ENCODE measurements at regions not wholly inside any gene's neighbourhood (a gene's known extent, or its start where the extent isn't known, plus 50 kb on each side); places are given as distances from the start of the nearest gene placed in this dataset.

DNA sequence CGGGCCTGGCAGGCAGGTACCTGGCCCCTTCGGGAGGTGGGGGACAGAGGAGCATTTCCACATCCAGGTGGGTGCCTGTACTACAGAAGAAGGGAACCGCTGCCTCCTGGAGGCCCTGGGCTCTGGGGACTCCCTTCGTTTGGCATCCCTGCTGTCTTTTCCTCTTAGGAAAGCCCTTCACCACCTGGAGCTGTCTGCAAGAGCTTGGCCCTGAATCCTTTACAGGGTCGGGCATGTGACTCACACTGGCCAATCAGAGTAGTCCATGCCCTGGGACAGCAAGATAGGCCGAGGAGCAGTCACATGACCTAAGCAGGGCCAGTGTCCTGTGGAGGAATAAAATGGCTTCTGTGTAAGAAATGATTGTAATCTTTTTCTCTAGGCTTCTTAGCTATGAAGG, 224.9 kb downstream of the ANKRD60 start:
- no peak for DNase-seq (ENCODE audit: low read depth)

DNA sequence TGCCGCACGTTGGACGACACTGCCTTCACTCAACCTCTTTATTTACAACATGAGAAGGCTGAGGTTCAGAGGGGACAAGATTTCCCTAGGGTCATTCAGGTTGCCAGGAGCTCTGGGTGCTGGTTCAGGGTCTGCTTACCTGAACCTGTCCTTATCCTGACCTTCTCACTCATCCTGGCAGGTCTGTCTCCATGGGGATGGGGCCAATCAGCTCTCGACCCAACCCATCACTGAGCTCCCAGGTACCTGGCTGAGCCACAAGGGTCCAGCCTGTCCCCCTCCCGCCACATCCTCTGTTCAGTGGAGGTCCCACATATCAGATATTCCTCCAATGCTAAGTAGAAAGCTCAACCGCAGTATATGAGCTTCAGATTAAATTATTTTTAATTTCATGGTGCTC, 225.6 kb downstream of the ANKRD60 start:
- no peak for DNase-seq (ENCODE audit: low read depth)

- DNase-seq (ENCODE audit: low read depth): no peak
Observed at GRCh38 chr20:58001946-58002345, 226.5 kb downstream of the ANKRD60 start.

DNA sequence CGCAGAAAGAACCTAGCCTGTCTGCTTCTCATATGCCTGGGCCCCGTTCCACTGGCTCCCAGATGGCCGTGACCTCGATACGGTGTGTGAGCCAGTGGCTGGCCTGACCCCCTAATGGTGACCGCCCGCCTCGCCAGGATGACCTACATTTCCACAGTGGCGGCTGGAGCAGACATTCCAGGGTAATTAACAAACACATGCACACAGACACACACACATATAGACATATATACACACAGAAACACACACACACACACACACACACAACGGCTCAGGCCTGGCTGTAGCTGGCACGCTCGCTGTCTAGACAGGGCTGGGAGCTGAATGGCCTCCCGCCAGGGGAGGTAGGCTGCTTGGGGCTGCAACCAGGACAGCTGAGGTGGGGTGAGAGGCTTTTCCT, 227.1 kb downstream of the ANKRD60 start:
- no peak for DNase-seq (ENCODE audit: low read depth)

DNA sequence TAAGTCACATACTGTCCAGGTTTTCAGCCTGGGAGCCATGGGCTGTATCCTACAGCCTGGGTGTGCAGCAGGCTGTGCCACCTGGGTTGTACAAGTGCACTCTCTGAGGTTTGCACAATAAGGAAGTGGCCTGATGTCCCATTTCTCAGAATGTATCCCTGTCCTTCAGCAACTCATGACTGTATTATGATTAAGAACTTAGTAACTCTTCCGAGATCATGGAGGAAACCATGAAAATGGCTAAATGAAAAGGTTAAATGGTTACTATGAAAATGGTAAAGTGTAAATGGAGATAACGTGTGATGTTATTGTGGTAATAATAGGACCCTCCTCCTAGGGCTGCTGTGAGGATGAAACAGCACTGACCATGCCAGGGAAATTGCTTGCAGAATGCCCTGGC, 227.6 kb downstream of the ANKRD60 start:
- no peak for DNase-seq (ENCODE audit: low read depth)

GRCh38 chr20:57999465-58000111, 228.9 kb downstream of the ANKRD60 start:
- no peak for DNase-seq (ENCODE audit: low read depth)

GRCh38 chr20:57998981-57999464, 229.4 kb downstream of the ANKRD60 start:
- DNase-seq (ENCODE audit: low read depth): no peak

GRCh38 chr20:57998276-57998675, 230.2 kb downstream of the ANKRD60 start:
- no peak for DNase-seq (ENCODE audit: low read depth)

- DNase-seq (ENCODE audit: low read depth): peak; percentile 47
Observed at GRCh38 chr20:57996936-57997890, 231.2 kb downstream of the ANKRD60 start.

GRCh38 chr20:57996465-57996864, 232.0 kb downstream of the ANKRD60 start:
- DNase-seq (ENCODE audit: low read depth): no peak

DNA sequence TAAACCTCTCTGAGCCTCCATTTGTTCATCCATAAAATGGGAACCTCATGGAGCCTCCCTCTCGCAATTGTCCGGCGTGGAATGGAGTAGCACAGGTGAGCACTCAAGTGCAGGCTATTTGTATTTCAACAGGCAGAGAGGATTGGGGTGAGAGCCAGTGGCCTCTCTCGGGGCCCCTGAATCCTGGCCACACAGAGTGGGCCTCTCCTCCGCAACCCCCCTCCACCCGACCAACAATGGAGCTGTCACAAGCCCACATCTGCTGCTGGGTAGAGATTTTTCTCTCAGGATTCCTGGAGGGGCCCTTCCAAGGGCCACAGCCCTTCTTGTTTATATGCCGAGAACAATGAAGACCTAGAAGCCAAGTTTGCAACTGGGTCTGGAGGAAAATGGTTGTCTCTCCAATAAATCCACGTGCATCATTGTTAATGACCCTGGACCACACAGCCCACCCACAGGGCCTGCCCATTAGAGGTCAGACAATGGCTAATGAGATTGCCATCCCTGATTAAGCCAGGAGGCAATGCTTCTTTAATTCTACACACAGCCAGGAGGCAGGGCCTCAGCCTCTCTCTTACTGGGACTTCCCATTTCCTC, 233.0 kb downstream of the ANKRD60 start:
- DNase-seq (ENCODE audit: low read depth): no peak

DNA sequence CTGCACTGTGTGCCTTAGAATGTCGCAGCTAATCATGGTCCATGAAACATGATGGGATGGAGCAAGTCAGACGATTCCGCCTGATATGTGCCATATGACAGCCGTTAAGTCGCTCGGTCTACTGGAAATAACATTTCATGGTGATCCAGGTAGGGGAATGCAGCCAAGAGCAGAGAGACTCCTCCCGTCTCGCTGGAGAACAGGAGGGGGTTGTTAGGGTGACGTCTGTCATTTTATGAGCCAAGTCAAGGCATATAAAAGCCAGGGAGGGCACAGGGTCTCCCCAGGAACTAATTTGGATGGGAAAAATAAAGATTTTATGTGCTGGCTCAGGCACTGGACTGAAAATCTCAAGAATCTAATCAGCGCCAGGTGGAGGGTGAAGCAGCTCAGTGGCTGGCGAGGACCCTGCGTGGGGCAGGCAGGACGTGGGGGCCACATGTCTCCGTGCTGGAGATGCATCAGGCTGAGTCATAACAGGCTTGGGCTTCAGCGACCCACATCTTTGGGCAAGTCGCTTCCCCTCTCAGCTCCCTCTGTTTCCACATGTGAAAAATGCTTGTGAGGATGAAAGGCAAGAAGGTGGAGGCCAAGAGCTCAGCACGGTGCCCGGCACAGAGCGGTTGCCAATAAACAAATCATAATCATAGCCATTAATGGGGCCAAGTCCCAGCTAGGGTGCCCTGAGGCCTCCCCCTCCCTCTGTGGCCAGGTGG, 234.6 kb downstream of the ANKRD60 start:
- DNase-seq (ENCODE audit: low read depth): no peak

DNA sequence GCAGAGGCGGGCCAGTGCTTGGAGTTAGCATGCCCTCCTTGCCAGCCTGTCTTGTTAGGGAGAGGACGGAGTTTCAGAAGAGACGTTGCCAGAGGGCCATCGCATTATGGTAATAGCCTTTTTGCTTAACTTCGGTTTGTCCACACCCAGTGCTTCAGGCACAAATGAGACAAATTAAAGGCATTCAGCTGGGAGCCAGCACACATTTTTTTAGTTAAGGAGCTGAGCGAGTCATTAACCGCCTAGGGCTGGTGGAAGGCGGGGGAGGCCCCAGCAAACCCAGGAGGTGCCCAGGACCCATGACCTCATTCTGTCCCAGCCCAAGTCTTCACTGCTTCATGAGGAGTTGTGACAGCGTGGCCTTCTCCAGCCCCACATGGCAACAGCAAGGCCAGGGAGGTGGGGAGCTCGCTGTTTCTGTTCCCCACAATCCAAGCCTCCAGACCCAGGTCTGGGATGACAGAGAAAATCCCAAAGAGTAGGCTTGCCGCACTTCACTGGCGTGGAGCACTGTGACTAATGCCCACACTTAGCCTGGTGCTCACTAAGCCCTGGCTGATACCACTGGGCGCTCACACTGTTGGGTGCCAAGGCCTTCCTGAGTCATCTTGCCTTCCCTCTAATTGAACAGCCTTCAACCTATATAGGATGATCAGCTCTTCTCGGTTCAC, 237.1 kb downstream of the ANKRD60 start:
- peak; percentile 40 for DNase-seq (ENCODE audit: low read depth)

DNA sequence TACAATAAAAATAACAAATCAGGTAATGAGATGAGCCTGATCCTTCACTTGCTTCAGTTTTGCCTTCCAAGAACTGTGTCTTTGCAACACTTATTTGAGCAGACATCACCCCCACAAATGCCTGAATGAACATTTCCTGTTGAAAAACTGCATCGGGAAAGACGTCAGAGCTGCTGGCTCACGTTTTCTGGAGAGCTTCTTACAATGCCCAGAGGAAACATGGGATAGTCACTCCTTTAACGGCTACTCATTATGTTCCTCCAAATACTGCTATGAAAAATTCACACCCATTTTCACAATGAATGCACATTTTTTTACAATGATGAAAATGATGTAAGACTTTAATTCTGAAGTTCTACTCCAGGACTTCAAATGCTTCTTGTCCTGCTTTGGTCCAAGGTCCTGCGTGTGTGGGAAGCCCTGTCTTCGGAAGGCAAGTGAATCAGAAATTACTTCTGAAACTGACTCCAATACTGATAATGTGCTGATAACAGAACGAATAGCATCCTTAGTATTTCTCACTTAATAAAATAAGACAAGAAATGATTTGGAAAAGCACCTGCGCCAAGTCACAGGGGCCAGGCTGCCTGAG, 238.0 kb downstream of the ANKRD60 start:
- no peak for DNase-seq (ENCODE audit: low read depth)

DNA sequence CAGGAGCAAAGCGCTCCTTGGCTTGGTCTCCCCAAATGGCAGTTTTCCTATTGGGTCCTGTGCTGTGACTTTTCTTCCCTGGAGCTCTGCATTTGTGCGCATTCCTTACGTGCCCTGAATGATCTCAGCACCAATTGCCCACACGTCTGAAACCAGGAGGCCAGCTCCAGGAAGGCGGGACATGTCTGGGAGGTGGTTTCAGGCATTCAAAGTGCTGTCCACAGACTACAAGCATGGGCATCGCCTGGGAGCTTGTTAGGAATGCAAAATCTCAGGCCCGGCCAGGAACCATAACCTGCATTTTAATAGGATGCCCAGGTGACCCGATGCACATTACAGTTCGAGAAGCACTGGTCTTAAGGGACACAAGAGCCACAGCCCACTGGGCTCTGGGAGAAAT, 239.6 kb downstream of the ANKRD60 start:
- DNase-seq (ENCODE audit: low read depth): no peak

DNA sequence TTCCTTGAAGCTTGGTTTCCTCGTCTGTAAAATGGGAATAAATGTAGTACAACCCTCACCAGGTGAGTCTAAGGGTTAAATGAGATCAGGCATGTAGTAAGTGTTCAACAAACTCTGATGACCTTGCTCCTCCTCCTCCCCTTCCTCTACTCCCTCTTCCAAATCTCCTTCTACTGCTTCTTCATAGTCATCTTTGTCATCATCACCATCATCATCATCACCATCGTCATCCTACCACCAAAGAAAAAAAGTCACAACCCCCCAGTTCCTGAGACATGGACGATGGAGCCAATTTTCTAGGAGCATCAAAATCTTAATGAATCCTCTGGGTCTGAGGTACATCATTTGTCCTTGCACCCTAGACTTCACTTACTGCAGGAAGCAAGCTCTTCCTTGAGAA, 240.0 kb downstream of the ANKRD60 start:
- DNase-seq (ENCODE audit: low read depth): no peak

DNA sequence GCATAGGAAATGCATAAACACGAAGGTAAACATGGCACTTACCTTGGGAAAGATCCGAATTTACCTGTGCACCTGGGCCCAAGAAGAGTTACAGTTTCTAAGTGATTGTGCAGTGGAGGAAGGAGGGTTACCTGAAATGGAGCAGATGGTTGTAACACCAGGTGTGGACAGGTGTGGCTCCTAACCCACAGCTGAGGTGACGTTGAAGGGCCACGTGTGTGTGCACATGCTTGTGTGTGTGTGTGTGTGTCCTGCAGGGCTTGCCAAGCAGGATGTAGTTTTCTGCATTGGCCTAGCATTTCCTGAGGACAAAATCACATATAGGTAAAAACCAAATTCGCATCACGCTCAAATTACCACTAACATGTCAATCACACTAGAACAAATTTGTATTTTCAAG, 240.8 kb downstream of the ANKRD60 start:
- DNase-seq (ENCODE audit: low read depth): no peak

DNA sequence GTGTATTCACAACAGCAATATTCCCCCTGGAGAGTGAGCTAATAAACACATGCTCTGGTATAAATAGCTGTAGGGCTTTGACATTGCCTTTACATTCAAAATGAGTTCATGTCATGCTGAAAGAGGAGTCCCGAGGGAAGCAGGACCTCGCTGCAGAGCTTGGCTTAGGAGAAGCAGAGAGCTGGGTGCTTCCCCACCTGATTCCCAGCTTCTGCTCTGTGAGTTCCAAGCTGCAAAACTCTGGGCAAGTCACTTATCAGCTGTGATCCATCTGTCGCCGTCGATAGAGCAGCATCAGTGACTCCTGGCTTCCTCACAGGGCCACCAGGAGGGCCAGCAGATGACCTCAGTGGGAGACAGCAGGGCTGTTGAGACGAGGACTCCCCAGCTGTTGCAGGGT, 241.8 kb downstream of the ANKRD60 start:
- peak; percentile 31 for DNase-seq (ENCODE audit: low read depth)

- DNase-seq (ENCODE audit: low read depth): peak; percentile 16
Observed at GRCh38 chr20:57985278-57985677, 243.2 kb downstream of the ANKRD60 start.

DNA sequence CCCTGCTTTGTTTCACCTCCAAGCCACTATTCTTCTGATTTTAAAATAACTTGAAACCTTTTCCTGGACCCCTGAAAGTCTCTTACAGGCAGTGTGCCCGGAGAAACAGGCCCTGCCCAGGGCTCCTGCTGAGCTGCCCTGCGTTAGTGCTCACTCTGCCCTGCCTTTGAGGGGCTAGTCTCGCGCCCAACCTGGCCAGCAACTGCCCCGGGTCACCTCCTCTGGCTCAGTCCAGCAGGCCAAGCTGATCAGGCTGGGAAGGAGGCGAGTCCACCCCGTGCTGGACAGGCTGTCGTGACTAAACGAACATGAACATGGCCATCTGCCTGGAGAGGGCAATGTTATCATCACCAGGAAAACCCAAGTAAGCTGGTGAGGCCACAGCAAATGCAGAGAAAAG, 245.4 kb downstream of the ANKRD60 start:
- DNase-seq (ENCODE audit: low read depth): peak; percentile 13

All from myocyte (in vitro differentiated cells).